Neural progenitor cell (in vitro differentiated cells): ENCODE measurements at regions not wholly inside any gene's neighbourhood (a gene's known extent, or its start where the extent isn't known, plus 50 kb on each side); places are given as distances from the start of the nearest gene placed in this dataset.

Source experiments
- CTCF ChIP-seq: fragments of 200-600 bp; sonication (generic); IDR thresholded peaks from 2 replicates; pipeline ENCODE4 v1.5.1; 2017; ENCODE audit warnings: antibody characterized with exemption, mild to moderate bottlenecking
- EZH2 ChIP-seq: fragments of 200-600 bp; sonication (generic); IDR thresholded peaks from 2 replicates; pipeline ENCODE4 v1.6.1; 2017; ENCODE audit warnings: antibody characterized with exemption, mild to moderate bottlenecking, moderate library complexity
- EZH2phosphoT487 ChIP-seq: fragments of 200-600 bp; sonication (generic); IDR thresholded peaks from 2 replicates; pipeline ENCODE4 v1.6.1; 2017; ENCODE audit warnings: antibody characterized with exemption

- TF ChIP-seq CTCF (no peak), EZH2 (no peak), EZH2phosphoT487 (no peak)
Observed at GRCh38 chr3:44173263-44173662, 68.4 kb upstream of the TOPAZ1 start.
